Endothelial cell of umbilical vein (primary cell): ENCODE measurements at regions not wholly inside any gene's neighbourhood (a gene's known extent, or its start where the extent isn't known, plus 50 kb on each side); places are given as distances from the start of the nearest gene placed in this dataset.

Experiments
- BruUV-seq: library from RNA; stranded (reverse); fragments of 400-500 nt; replicated peaks from 2 replicates; lab custom pipeline; 2021; lab: Mats Ljungman, UMichigan
- CTCF ChIA-PET: fragments of 300-600, 350-600 bp; sonication (Branson Sonifier 250); formaldehyde crosslinking; loops from one replicate; lab custom pipeline; 2021; ENCODE audit warnings: antibody characterized with exemption, inconsistent platforms; lab: Charles Lee
- POLR2A ChIA-PET: fragments of 300-600, 350-600 bp; sonication (Branson Sonifier 250); formaldehyde crosslinking; loops from one replicate; lab custom pipeline; 2021; ENCODE audit warnings: antibody characterized with exemption, inconsistent platforms; lab: Charles Lee
- DNase-seq: peaks from one replicate; pipeline ENCODE4 v3.0.0-alpha.2; 2011; ENCODE audit warnings: low read depth, low spot score
- FAIRE-seq: peaks from 2 replicates; lab custom pipeline; 2011; peaks lifted over from hg19 to GRCh38; lab: Jason Lieb, UNC
- H2AFZ ChIP-seq: 2 replicates; pipeline ENCODE4 v1.6.0; 2012; ENCODE audit warnings: low read depth, low read length, control low read depth, inconsistent platforms
- H3K27ac ChIP-seq: 2 replicates; pipeline ENCODE4 v1.5.1; 2011; ENCODE audit warnings: low read depth, mild to moderate bottlenecking, control low read depth, low read length, moderate library complexity; ENCODE audit not compliant: insufficient read depth
- H3K27me3 ChIP-seq, 2 experiments: 2 replicates each; pipeline versions ENCODE4 v1.6.0 to v1.6.1; 2011; ENCODE audit warnings: low read length in 2 of 2, mixed read lengths in 1 of 2; ENCODE audit not compliant: control insufficient read depth in 2 of 2, insufficient read depth in 2 of 2
- H3K36me3 ChIP-seq, 2 experiments: 2 replicates in 1 of 2; 3 replicates in 1 of 2; pipeline ENCODE4 v1.5.1; 2011; ENCODE audit warnings: low read length in 2 of 2, mild to moderate bottlenecking in 1 of 2, moderate library complexity in 1 of 2; ENCODE audit not compliant: control insufficient read depth in 2 of 2, insufficient read depth in 2 of 2; ENCODE audit errors: extremely low read depth in 1 of 2
- H3K4me1 ChIP-seq: 3 replicates; pipeline ENCODE4 v1.5.1; 2011; ENCODE audit warnings: mild to moderate bottlenecking, low read length; ENCODE audit not compliant: control insufficient read depth, insufficient read depth; ENCODE audit errors: extremely low read depth
- H3K4me2 ChIP-seq: 2 replicates; pipeline ENCODE4 v1.6.1; 2011; ENCODE audit warnings: low read length, control low read depth, mixed read lengths; ENCODE audit not compliant: insufficient read depth
- H3K4me3 ChIP-seq, 3 experiments: fragments of 200-600 bp in 1 of 3; sonication (generic), shearing (Covaris generic) in 1 of 3; replicated peaks in 1 of 3; 2 replicates each; pipeline ENCODE4 v1.5.1; 2011 to 2016; ENCODE audit warnings: control low read depth in 3 of 3, low read length in 3 of 3, mild to moderate bottlenecking in 2 of 3, inconsistent platforms in 1 of 3, low read depth in 1 of 3, moderate library complexity in 1 of 3; ENCODE audit not compliant: insufficient read depth in 1 of 3
- H3K79me2 ChIP-seq: 2 replicates; pipeline ENCODE4 v1.6.0; 2012; ENCODE audit warnings: low read length, inconsistent platforms; ENCODE audit not compliant: control insufficient read depth, insufficient read depth
- H3K9ac ChIP-seq: replicated peaks from 2 replicates; pipeline ENCODE3; 2011; ENCODE audit warnings: low read length, control low read depth; ENCODE audit not compliant: insufficient read depth; ENCODE audit errors: extremely low read depth
- H3K9me1 ChIP-seq: replicated peaks from 3 replicates; pipeline ENCODE4 v1.6.0; 2011; ENCODE audit warnings: mild to moderate bottlenecking, low read length; ENCODE audit not compliant: control insufficient read depth, insufficient read depth; ENCODE audit errors: extremely low read depth
- H3K9me3 ChIP-seq: replicated peaks from 2 replicates; pipeline ENCODE4 v1.5.1; 2012; ENCODE audit warnings: low read length, inconsistent platforms; ENCODE audit not compliant: control insufficient read depth, insufficient read depth
- H4K20me1 ChIP-seq: replicated peaks from 2 replicates; pipeline ENCODE3; 2011; ENCODE audit warnings: mild to moderate bottlenecking, low read length; ENCODE audit not compliant: control insufficient read depth, insufficient read depth; ENCODE audit errors: extremely low read depth
- EZH2 ChIP-seq: IDR thresholded peaks from 2 replicates; pipeline ENCODE4 v1.6.1; 2012; ENCODE audit warnings: borderline replicate concordance, low read depth, mild to moderate bottlenecking, moderate library complexity, low read length, inconsistent platforms; ENCODE audit not compliant: severe bottlenecking
- FOS ChIP-seq: IDR thresholded peaks from 2 replicates; pipeline ENCODE4 v1.6.1; 2011; ENCODE audit warnings: mild to moderate bottlenecking, low read length, moderate library complexity, borderline replicate concordance; ENCODE audit not compliant: insufficient read depth
- GATA2 ChIP-seq: IDR thresholded peaks from 2 replicates; pipeline ENCODE4 v1.7.0; 2011; ENCODE audit warnings: low read depth, mild to moderate bottlenecking, moderate library complexity, mixed read lengths, low read length; ENCODE audit not compliant: insufficient read length, insufficient read depth
- JUN ChIP-seq: IDR thresholded peaks from 2 replicates; pipeline ENCODE4 v1.6.1; 2011; ENCODE audit warnings: borderline replicate concordance, low read depth; ENCODE audit not compliant: insufficient read length, insufficient read depth
- MAX ChIP-seq: IDR thresholded peaks from 2 replicates; pipeline ENCODE4 v1.6.1; 2011; ENCODE audit not compliant: insufficient read depth, insufficient read length
- MYC ChIP-seq: IDR thresholded peaks from one replicate; pipeline ENCODE4 v1.6.1; 2011; ENCODE audit warnings: mild to moderate bottlenecking, low read depth, low read length
- POLR2A ChIP-seq: IDR thresholded peaks from 2 replicates; pipeline ENCODE4 v1.6.1; 2012; ENCODE audit warnings: low read depth, mild to moderate bottlenecking, control low read depth, low read length
- POLR2AphosphoS5 ChIP-seq: IDR thresholded peaks from 2 replicates; pipeline ENCODE4 v1.6.1; 2012; ENCODE audit warnings: low read depth, mild to moderate bottlenecking, control low read depth, low read length, moderate library complexity; ENCODE audit not compliant: insufficient read depth
- dilution Hi-C: fragments of 300-500 bp; cut with MboI; formaldehyde crosslinking; loops from one replicate; pipeline ENCODE4 v1.15.0; 2019; ENCODE audit warnings: low sequenced_read_pairs; ENCODE audit not compliant: extremely low pct_ligation_motif_present
- intact Hi-C: fragments of 100-400 bp; cut with micrococcal nuclease; formaldehyde crosslinking; loops from one replicate; pipeline ENCODE4 v1.10.0; 2022
- TF ChIP-seq, protein P1 (sequence below), 2 donors: IDR thresholded peaks; 1 replicate in 1 of 2; 2 replicates in 1 of 2; pipeline ENCODE4 v1.5.1; 2011; ENCODE audit warnings: low read length in 2 of 2, mild to moderate bottlenecking in 2 of 2, moderate library complexity in 2 of 2, control low read depth in 1 of 2, inconsistent platforms in 1 of 2, low read depth in 1 of 2; ENCODE audit not compliant: insufficient read depth in 1 of 2; ENCODE audit errors: extremely low read depth in 1 of 2

DNA sequence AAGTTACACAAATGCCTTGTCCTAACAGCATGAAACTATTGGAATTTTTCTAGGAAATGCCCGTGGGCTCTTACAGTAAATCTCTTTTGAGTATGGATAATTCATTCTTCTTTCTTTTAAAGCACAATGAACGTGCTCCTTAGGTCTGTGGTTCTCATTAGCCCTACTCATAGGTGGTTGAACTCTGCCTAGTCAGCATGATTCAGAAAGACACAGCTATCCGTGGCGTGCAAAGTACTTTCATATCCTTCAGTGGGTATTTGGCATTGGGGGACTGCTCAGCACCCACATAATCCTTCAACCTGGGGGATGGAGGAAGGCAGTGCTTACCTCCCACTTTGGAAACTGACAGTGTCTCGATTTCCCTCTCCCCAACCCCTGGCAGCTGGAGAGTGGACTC lies 462.0 kb upstream of the CLINT1 start:
- TF ChIP-seq FOS = no peak
- no peak for TF ChIP-seq GATA2
- dilution Hi-C loops = no loop called here
- intact Hi-C loops = no loop called here
- no peak overlapping the region for H3K27ac ChIP-seq
- no peaks in the 10 kb centered on the region for H3K4me1 ChIP-seq
- no peak overlapping the region for H3K9ac ChIP-seq
- H3K9me3 ChIP-seq = no peaks in the 10 kb centered on the region
- CTCF ChIA-PET = no interaction called here
- POLR2A ChIA-PET = no interaction called here
- no peak overlapping the region for H3K4me3 ChIP-seq
- no peaks in the 10 kb centered on the region for H4K20me1 ChIP-seq
- H2AFZ ChIP-seq = no peak overlapping the region
- no peak for FAIRE-seq
- H3K36me3 ChIP-seq = no peaks in the 10 kb centered on the region
- H3K4me2 ChIP-seq = no peak overlapping the region
- DNase-seq = no peak
- H3K79me2 ChIP-seq = no peaks in the 10 kb centered on the region
- no peaks in the 10 kb centered on the region for H3K27me3 ChIP-seq
- no TSS peak for BruUV-seq
- no peaks in the 10 kb centered on the region for H3K9me1 ChIP-seq

DNA sequence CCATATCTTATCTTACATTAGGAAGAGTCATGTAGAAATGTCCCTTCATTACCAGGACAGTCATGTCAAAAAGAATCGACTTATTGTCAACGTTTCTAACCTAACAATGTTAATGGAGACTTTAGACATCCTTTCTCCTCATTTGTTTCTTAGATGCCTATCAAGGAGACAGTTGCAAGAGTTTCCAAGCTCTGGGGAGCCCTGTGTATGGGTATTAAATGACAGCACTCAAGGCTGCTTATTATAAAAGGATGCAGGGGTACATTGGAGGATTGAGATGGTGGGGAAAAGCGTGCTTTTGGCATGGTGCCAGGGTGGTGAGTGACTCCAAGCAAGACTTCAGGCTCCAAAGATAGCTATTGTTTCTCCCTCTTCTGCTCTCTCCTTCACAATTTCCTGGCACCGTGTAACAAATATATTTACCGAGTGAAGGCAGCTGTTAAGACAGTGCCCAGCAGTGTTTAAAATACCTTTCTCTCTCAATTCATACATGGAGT lies 461.3 kb upstream of the CLINT1 start:
- DNase-seq (no peak), FAIRE-seq (no peak)
- no peaks in the 10 kb centered on the region for H4K20me1 ChIP-seq
- no peaks in the 10 kb centered on the region for H3K9me3 ChIP-seq
- dilution Hi-C loops (no loop called here), intact Hi-C loops (no loop called here)
- no peak overlapping the region for H3K27ac ChIP-seq
- H3K79me2 ChIP-seq = no peaks in the 10 kb centered on the region
- H3K27me3 ChIP-seq = no peaks in the 10 kb centered on the region
- H3K9me1 ChIP-seq = no peaks in the 10 kb centered on the region
- TF ChIP-seq, protein P1, sequence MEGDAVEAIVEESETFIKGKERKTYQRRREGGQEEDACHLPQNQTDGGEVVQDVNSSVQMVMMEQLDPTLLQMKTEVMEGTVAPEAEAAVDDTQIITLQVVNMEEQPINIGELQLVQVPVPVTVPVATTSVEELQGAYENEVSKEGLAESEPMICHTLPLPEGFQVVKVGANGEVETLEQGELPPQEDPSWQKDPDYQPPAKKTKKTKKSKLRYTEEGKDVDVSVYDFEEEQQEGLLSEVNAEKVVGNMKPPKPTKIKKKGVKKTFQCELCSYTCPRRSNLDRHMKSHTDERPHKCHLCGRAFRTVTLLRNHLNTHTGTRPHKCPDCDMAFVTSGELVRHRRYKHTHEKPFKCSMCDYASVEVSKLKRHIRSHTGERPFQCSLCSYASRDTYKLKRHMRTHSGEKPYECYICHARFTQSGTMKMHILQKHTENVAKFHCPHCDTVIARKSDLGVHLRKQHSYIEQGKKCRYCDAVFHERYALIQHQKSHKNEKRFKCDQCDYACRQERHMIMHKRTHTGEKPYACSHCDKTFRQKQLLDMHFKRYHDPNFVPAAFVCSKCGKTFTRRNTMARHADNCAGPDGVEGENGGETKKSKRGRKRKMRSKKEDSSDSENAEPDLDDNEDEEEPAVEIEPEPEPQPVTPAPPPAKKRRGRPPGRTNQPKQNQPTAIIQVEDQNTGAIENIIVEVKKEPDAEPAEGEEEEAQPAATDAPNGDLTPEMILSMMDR (IDR thresholded peaks at IDR 0.05; ENCODE audit: extremely low read depth in 1 of 2, insufficient read depth in 1 of 2, low read depth in 1 of 2, low read length in 2 of 2) = no peak
- no peak for TF ChIP-seq POLR2A
- no peak for TF ChIP-seq GATA2
- no peak for TF ChIP-seq POLR2AphosphoS5
- no peak for TF ChIP-seq MYC
- no peak for TF ChIP-seq MAX
- TF ChIP-seq JUN = no peak
- no peak for TF ChIP-seq EZH2
- no peak for TF ChIP-seq FOS
- H3K4me2 ChIP-seq = no peak overlapping the region
- H3K4me3 ChIP-seq = no peak overlapping the region
- ChIA-PET POLR2A (no interaction called here), CTCF (no interaction called here)
- no peaks in the 10 kb centered on the region for H3K4me1 ChIP-seq
- H2AFZ ChIP-seq = no peak overlapping the region
- H3K36me3 ChIP-seq = no peaks in the 10 kb centered on the region
- no TSS peak for BruUV-seq
- no peak overlapping the region for H3K9ac ChIP-seq
